DOHH2 (cell line): ENCODE measurements at regions not wholly inside any gene's neighbourhood (a gene's known extent, or its start where the extent isn't known, plus 50 kb on each side); places are given as distances from the start of the nearest gene placed in this dataset.
"Not testable (repeated sequence)": the region's sequence is repeated elsewhere in the genome, so short reads cannot be mapped to it uniquely, and the experiment has no call there.

Experiments
- H3F3A ChIP-seq: fragments of 200-600 bp; sonication (generic), shearing (Covaris generic); 2 replicates; pipeline ENCODE4 v1.6.0; 2016; ENCODE audit warnings: antibody characterized with exemption, mild to moderate bottlenecking; ENCODE audit not compliant: control insufficient read depth, insufficient read depth
- H3K27ac ChIP-seq: fragments of 200-600 bp; sonication (generic); 2 replicates; pipeline ENCODE4 v1.5.1; 2014; ENCODE audit warnings: low read depth, mild to moderate bottlenecking, low read length, moderate library complexity
- H3K27me3 ChIP-seq: fragments of 200-600 bp; sonication (generic); 2 replicates; pipeline ENCODE4 v1.6.1; 2014; ENCODE audit warnings: mild to moderate bottlenecking, low read length, mixed read lengths; ENCODE audit not compliant: control insufficient read depth
- H3K36me3 ChIP-seq: fragments of 200-600 bp; sonication (generic); 2 replicates; pipeline ENCODE4 v1.6.1; 2014; ENCODE audit warnings: mild to moderate bottlenecking, low read length, moderate library complexity, mixed read lengths; ENCODE audit not compliant: control insufficient read depth
- H3K4me1 ChIP-seq: fragments of 200-600 bp; sonication (generic); 2 replicates; pipeline ENCODE4 v1.6.1; 2014; ENCODE audit warnings: mild to moderate bottlenecking, low read length, mixed read lengths; ENCODE audit not compliant: control insufficient read depth
- H3K4me2 ChIP-seq: fragments of 200-600 bp; sonication (generic); 2 replicates; pipeline ENCODE4 v1.6.0; 2014; ENCODE audit warnings: mild to moderate bottlenecking, low read length, moderate library complexity
- H3K4me3 ChIP-seq: fragments of 200-600 bp; sonication (generic); 2 replicates; pipeline ENCODE4 v1.5.1; 2014; ENCODE audit warnings: mild to moderate bottlenecking, low read length, mixed read lengths
- H3K79me2 ChIP-seq: fragments of 200-600 bp; sonication (generic); 2 replicates; pipeline ENCODE4 v1.6.1; 2014; ENCODE audit warnings: mild to moderate bottlenecking, low read length, mixed read lengths; ENCODE audit not compliant: control insufficient read depth
- H3K9me2 ChIP-seq: fragments of 200-600 bp; sonication (generic); replicated peaks from 2 replicates; pipeline ENCODE4 v1.6.1; 2014; ENCODE audit warnings: mild to moderate bottlenecking, low read length, mixed read lengths; ENCODE audit not compliant: control insufficient read depth
- H3K9me3 ChIP-seq: fragments of 200-600 bp; sonication (generic); 2 replicates; pipeline ENCODE4 v1.6.1; 2014; ENCODE audit warnings: antibody characterized with exemption, low read length, mixed read lengths; ENCODE audit not compliant: control insufficient read depth, insufficient read depth
- H4K20me1 ChIP-seq: fragments of 200-600 bp; sonication (generic); 2 replicates; pipeline ENCODE4 v1.6.0; 2014; ENCODE audit warnings: low read depth, mild to moderate bottlenecking, antibody characterized with exemption, low read length, moderate library complexity; ENCODE audit not compliant: control insufficient read depth, insufficient read depth
- EZH2phosphoT487 ChIP-seq: fragments of 200-600 bp; sonication (generic); IDR thresholded peaks from 2 replicates; pipeline ENCODE4 v1.6.1; 2017; ENCODE audit warnings: borderline replicate concordance, mild to moderate bottlenecking, antibody characterized with exemption, low read length, moderate library complexity, mixed read lengths
- TF ChIP-seq, protein P1 (sequence below): fragments of 200-600 bp; sonication (generic); IDR thresholded peaks from one replicate; pipeline ENCODE4 v1.5.1; 2014; ENCODE audit warnings: antibody characterized with exemption, mild to moderate bottlenecking, low read depth, low read length; ENCODE audit not compliant: poor library complexity, severe bottlenecking

DNA sequence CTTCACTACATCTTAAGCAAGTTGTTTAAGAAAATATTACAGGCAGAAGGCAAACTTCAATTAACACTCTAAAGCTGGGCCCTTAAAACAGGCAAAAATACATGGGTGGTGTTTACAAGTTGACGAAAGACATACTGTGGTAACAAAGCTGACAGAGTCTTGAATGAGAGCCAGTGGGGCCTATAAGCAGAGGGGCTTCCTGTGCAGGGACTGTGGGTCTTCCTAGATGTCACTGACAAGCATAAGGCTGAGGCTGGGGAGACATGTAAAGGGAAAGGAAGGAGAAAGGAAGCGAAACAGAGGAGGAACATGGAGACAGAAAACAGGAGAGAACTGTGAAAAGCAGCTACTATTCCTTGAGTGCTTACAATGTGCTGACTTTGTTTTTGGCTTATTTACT is 308.0 kb upstream of the RPS23 start:
- H3K4me3 ChIP-seq = no peak overlapping the region

DNA sequence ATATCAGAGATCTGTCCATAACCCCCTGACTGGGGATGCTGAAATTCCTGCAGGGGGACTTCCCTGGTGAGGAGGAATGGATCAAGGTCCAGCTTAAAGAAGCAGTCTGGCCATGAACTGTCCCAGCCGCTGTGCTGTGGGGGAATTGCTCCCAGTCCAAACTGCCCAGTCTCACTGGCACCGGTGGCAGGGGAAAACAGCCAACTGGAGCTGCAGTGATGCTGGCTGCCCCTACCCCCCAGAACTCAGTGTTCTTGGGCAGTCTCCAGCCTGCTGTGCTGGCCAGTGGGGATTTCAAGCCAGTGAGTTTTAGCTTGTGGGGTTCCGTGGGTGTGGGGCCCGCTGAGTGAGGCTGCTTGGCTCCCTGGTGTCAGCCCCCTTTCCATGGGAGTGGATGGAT is 306.5 kb upstream of the RPS23 start:
- H3F3A ChIP-seq = no peaks in the 10 kb centered on the region
- no peaks in the 10 kb centered on the region for H4K20me1 ChIP-seq
- no peaks in the 10 kb centered on the region for H3K9me2 ChIP-seq
- H3K27ac ChIP-seq = no peak overlapping the region
- no peak for TF ChIP-seq EZH2phosphoT487
- TF ChIP-seq, protein P1, sequence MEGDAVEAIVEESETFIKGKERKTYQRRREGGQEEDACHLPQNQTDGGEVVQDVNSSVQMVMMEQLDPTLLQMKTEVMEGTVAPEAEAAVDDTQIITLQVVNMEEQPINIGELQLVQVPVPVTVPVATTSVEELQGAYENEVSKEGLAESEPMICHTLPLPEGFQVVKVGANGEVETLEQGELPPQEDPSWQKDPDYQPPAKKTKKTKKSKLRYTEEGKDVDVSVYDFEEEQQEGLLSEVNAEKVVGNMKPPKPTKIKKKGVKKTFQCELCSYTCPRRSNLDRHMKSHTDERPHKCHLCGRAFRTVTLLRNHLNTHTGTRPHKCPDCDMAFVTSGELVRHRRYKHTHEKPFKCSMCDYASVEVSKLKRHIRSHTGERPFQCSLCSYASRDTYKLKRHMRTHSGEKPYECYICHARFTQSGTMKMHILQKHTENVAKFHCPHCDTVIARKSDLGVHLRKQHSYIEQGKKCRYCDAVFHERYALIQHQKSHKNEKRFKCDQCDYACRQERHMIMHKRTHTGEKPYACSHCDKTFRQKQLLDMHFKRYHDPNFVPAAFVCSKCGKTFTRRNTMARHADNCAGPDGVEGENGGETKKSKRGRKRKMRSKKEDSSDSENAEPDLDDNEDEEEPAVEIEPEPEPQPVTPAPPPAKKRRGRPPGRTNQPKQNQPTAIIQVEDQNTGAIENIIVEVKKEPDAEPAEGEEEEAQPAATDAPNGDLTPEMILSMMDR = no peak
- no peaks in the 10 kb centered on the region for H3K36me3 ChIP-seq
- no peaks in the 10 kb centered on the region for H3K79me2 ChIP-seq
- no peak overlapping the region for H3K4me3 ChIP-seq
- no peaks in the 10 kb centered on the region for H3K27me3 ChIP-seq
- no peaks in the 10 kb centered on the region for H3K4me1 ChIP-seq
- no peaks in the 10 kb centered on the region for H3K9me3 ChIP-seq
- no peak overlapping the region for H3K4me2 ChIP-seq

More for the DNA sequence above, 308.0 kb upstream of the RPS23 start:
- no peaks in the 10 kb centered on the region for H3F3A ChIP-seq
- no peaks in the 10 kb centered on the region for H3K36me3 ChIP-seq
- H4K20me1 ChIP-seq = no peaks in the 10 kb centered on the region
- no peaks in the 10 kb centered on the region for H3K9me3 ChIP-seq
- H3K79me2 ChIP-seq = no peaks in the 10 kb centered on the region
- H3K4me1 ChIP-seq = no peaks in the 10 kb centered on the region
- H3K27ac ChIP-seq = no peak overlapping the region
- TF ChIP-seq, protein P1 = no peak
- TF ChIP-seq EZH2phosphoT487 = no peak
- H3K27me3 ChIP-seq = no peaks in the 10 kb centered on the region
- no peaks in the 10 kb centered on the region for H3K9me2 ChIP-seq
- H3K4me2 ChIP-seq = no peak overlapping the region

DNA sequence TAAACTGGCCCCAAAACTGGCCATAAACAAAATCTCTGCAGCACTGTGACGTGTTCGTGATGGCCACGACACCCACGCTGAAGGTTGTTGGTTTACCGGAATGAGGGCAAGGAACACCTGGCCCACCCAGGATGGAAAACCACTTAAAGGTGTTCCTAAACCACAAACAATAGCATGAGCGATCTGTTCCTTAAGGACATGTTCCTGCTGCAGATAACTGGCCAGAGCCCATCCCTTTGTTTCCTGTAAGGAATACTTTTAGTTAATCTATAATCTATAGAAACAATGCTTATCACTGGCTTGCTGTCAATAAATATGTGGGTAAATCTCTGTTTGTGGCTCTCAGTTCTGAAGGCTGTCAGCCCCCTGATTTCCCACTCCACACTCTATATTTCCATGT is 305.2 kb upstream of the RPS23 start:
- H3K9me2 ChIP-seq, H3K4me1 ChIP-seq, H3F3A ChIP-seq, H3K27ac ChIP-seq, H3K9me3 ChIP-seq, H3K27me3 ChIP-seq, H3K79me2 ChIP-seq, H3K4me2 ChIP-seq, H4K20me1 ChIP-seq, H3K4me3 ChIP-seq, H3K36me3 ChIP-seq: not testable (repeated sequence)

DNA sequence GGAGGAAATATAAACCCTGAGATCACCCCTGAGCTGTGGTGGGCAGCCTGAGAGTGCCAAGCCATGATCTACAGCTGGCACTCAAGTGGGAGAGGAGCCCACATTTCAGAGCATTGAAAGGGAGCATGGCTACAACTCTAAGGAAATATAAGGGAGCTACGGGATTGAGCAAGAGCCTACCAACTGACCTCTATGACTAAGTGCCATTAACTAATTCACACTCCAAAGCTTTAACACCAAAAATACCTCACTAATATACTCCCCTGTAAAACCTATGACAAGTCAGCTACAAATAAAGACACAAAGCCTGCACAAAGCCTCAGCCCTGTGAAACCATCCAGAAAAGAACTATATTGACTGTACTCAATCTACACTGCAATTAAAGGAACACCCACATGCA is 286.8 kb upstream of the RPS23 start:
- TF ChIP-seq, protein P1 = no peak
- TF ChIP-seq EZH2phosphoT487 = no peak
- no peaks in the 10 kb centered on the region for H3K27me3 ChIP-seq
- H4K20me1 ChIP-seq = no peaks in the 10 kb centered on the region
- H3K36me3 ChIP-seq = no peaks in the 10 kb centered on the region
- no peak overlapping the region for H3K27ac ChIP-seq
- H3K4me1 ChIP-seq = no peaks in the 10 kb centered on the region
- no peaks in the 10 kb centered on the region for H3F3A ChIP-seq
- H3K9me3 ChIP-seq = peaks cover 7% of the 10 kb centered on the region; the same call in 1 of the 2 replicates
- no peaks in the 10 kb centered on the region; the same call in 1 of the 2 replicates for H3K9me2 ChIP-seq
- H3K79me2 ChIP-seq = no peaks in the 10 kb centered on the region
- no peak overlapping the region for H3K4me2 ChIP-seq
- H3K4me3 ChIP-seq = no peak overlapping the region
